KBM-7 (cell line): ENCODE measurements at regions not wholly inside any gene's neighbourhood (a gene's known extent, or its start where the extent isn't known, plus 50 kb on each side); places are given as distances from the start of the nearest gene placed in this dataset.
"Not testable (repeated sequence)": the region's sequence is repeated elsewhere in the genome, so short reads cannot be mapped to it uniquely, and the experiment has no call there.

Experiments used
- DNase-seq: peaks from one replicate; pipeline ENCODE4 v3.0.0-alpha.2; 2015
- in situ Hi-C: fragments of 300-500 bp; cut with MboI; formaldehyde crosslinking; loops from 2 replicates; pipeline ENCODE4 v1.14.3; 2020; ENCODE audit warnings: low sequenced_read_pairs, low pct_unique_long_range_greater_than_20kb, mixed read lengths

- no peak for DNase-seq
- in situ Hi-C loops: no loop called here
Observed at GRCh38 chr5:145478651-145479050, 356.5 kb downstream of the PRELID2 start.

GRCh38 chr5:145473042-145473642 lies 362.0 kb downstream of the PRELID2 start:
- DNase-seq: no peak

GRCh38 chr5:145471831-145472612 lies 363.1 kb downstream of the PRELID2 start:
- in situ Hi-C loops: no loop called here
- no peak for DNase-seq

More at GRCh38 chr5:145473042-145473642, 362.0 kb downstream of the PRELID2 start:
- in situ Hi-C loops: no loop called here

GRCh38 chr5:145471026-145471425 lies 364.1 kb downstream of the PRELID2 start:
- in situ Hi-C loops: no loop called here
- peak; percentile 59 for DNase-seq

- DNase-seq: no peak
- in situ Hi-C loops: no loop called here
Observed at GRCh38 chr5:145470396-145470979, 364.7 kb downstream of the PRELID2 start.

GRCh38 chr5:145467446-145467845 lies 367.7 kb downstream of the PRELID2 start:
- DNase-seq: no peak
- in situ Hi-C loops: no loop called here

GRCh38 chr5:145466533-145466932 lies 368.6 kb downstream of the PRELID2 start:
- in situ Hi-C loops: no loop called here
- DNase-seq: no peak

- in situ Hi-C loops: no loop called here
Observed at GRCh38 chr5:145465474-145466263, 369.5 kb downstream of the PRELID2 start.

GRCh38 chr5:145464171-145464570 lies 371.0 kb downstream of the PRELID2 start:
- in situ Hi-C loops: no loop called here

More at GRCh38 chr5:145465474-145466263, 369.5 kb downstream of the PRELID2 start:
- no peak for DNase-seq

GRCh38 chr5:145463634-145464033 lies 371.5 kb downstream of the PRELID2 start:
- DNase-seq: no peak
- in situ Hi-C loops: no loop called here

More at GRCh38 chr5:145464171-145464570, 371.0 kb downstream of the PRELID2 start:
- no peak for DNase-seq

GRCh38 chr5:145462525-145462924 lies 372.6 kb downstream of the PRELID2 start:
- DNase-seq: no peak
- in situ Hi-C loops: no loop called here

- in situ Hi-C loops: no loop called here
- no peak for DNase-seq
Observed at GRCh38 chr5:145450286-145450885, 384.8 kb downstream of the PRELID2 start.

- no peak for DNase-seq
- in situ Hi-C loops: no loop called here
Observed at GRCh38 chr5:145449794-145450193, 385.3 kb downstream of the PRELID2 start.

GRCh38 chr5:145446875-145447274 lies 388.3 kb downstream of the PRELID2 start:
- in situ Hi-C loops, DNase-seq: not testable (repeated sequence)

GRCh38 chr5:145446412-145446811 lies 388.7 kb downstream of the PRELID2 start:
- in situ Hi-C loops: no loop called here
- no peak for DNase-seq

GRCh38 chr5:145445027-145445426 lies 390.1 kb downstream of the PRELID2 start:
- in situ Hi-C loops: no loop called here
- no peak for DNase-seq

- in situ Hi-C loops: no loop called here
- DNase-seq: no peak
Observed at GRCh38 chr5:145443964-145444363, 391.2 kb downstream of the PRELID2 start.

GRCh38 chr5:145443366-145443765 lies 391.8 kb downstream of the PRELID2 start:
- no peak for DNase-seq
- in situ Hi-C loops: no loop called here

- in situ Hi-C loops, DNase-seq: not testable (repeated sequence)
Observed at GRCh38 chr5:145442661-145443060, 392.5 kb downstream of the PRELID2 start.
